ENCODE measurements at regions not wholly inside any gene's neighbourhood (a gene's known extent, or its start where the extent isn't known, plus 50 kb on each side); places are given as distances from the start of the nearest gene placed in this dataset.

DNA sequence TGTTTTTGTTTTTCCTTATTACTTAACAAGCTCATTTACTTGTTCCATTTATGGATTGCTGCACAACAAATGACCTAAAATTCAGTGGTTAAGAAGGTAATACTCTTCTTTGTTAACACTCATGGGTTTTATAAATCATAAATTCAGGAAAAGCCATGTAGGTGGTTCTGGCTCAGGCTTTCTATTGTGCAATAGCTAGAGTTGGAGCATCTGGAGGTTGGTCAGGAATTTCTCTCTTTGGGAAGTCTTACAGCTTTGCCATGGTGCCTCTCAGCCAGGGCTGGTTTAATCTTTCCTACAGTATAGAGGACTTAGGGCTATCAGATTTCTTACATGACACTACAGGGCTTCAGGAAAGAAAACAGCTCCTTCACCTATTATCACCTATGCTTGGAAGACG lies 1677.1 kb downstream of the KCNT2 start:
- SMC1A ChIA-PET (ENCODE audit: uncharacterized antibody, unreplicated experiment), result interaction anchor here (0.9 kb wide), 1 partner anchor 11 kb away, joined by 3 read pairs; no protein-coding TSS in a partner anchor
- TF ChIP-seq RAD51 (IDR thresholded peaks at IDR 0.05), result no peak
- no peak for TF ChIP-seq ETV6 (conservative IDR thresholded peaks at IDR 0.05 in 1 of 2, IDR thresholded peaks at IDR 0.05 in 1 of 2; ENCODE audit: borderline replicate concordance in 1 of 2, low read depth in 1 of 2)
- no peak for TF ChIP-seq CREM (IDR thresholded peaks at IDR 0.05; ENCODE audit: low read depth)
- TF ChIP-seq, protein P1, sequence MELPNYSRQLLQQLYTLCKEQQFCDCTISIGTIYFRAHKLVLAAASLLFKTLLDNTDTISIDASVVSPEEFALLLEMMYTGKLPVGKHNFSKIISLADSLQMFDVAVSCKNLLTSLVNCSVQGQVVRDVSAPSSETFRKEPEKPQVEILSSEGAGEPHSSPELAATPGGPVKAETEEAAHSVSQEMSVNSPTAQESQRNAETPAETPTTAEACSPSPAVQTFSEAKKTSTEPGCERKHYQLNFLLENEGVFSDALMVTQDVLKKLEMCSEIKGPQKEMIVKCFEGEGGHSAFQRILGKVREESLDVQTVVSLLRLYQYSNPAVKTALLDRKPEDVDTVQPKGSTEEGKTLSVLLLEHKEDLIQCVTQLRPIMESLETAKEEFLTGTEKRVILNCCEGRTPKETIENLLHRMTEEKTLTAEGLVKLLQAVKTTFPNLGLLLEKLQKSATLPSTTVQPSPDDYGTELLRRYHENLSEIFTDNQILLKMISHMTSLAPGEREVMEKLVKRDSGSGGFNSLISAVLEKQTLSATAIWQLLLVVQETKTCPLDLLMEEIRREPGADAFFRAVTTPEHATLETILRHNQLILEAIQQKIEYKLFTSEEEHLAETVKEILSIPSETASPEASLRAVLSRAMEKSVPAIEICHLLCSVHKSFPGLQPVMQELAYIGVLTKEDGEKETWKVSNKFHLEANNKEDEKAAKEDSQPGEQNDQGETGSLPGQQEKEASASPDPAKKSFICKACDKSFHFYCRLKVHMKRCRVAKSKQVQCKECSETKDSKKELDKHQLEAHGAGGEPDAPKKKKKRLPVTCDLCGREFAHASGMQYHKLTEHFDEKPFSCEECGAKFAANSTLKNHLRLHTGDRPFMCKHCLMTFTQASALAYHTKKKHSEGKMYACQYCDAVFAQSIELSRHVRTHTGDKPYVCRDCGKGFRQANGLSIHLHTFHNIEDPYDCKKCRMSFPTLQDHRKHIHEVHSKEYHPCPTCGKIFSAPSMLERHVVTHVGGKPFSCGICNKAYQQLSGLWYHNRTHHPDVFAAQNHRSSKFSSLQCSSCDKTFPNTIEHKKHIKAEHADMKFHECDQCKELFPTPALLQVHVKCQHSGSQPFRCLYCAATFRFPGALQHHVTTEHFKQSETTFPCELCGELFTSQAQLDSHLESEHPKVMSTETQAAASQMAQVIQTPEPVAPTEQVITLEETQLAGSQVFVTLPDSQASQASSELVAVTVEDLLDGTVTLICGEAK (IDR thresholded peaks at IDR 0.05; ENCODE audit: borderline replicate concordance), result no peak
- no peak for TF ChIP-seq PBX3 (IDR thresholded peaks at IDR 0.05; ENCODE audit: insufficient replicate concordance, low read depth, low read length)
- TF ChIP-seq RFX5 (IDR thresholded peaks at IDR 0.05; ENCODE audit: low read depth, low read length), result no peak
- no peak overlapping the region for H3K9ac ChIP-seq (ENCODE audit: control insufficient read depth, insufficient read depth, low read length)
- H3K36me3 ChIP-seq (ENCODE audit: control insufficient read depth in 2 of 2, insufficient read depth in 2 of 2, low read length in 1 of 2), result no peaks in the 10 kb centered on the region
- no peak for DNase-seq (ENCODE audit: low read depth, low spot score)
- no peak overlapping the region for H3K4me2 ChIP-seq (ENCODE audit: control insufficient read depth, insufficient read depth)
- no peak for FAIRE-seq
- no peaks in the 10 kb centered on the region for H3K4me1 ChIP-seq (ENCODE audit: control insufficient read depth, insufficient read depth, low read length)
- BruUV-seq (replicated peaks), result no TSS peak
- POLR2A ChIA-PET, result no interaction called here
- WGBS (ENCODE audit: insufficient coverage, insufficient replicate concordance, low lambda C conversion rate, missing lambda C conversion rate), result 0% methylated on average over 1 of the region's 1 CpG
- no peak overlapping the region for H2AFZ ChIP-seq (ENCODE audit: control insufficient read depth, low read depth, low read length)
- H3K27ac ChIP-seq (ENCODE audit: control insufficient read depth, insufficient read depth), result no peak overlapping the region
- intact Hi-C loops (cut with micrococcal nuclease; ENCODE audit: unreplicated experiment) (no loop called here), in situ Hi-C loops (cut with MboI) (no loop called here)
- CTCF ChIA-PET, result interaction anchor here (1.3 kb wide), 1 partner anchor 243 kb away, joined by 3 read pairs; no protein-coding TSS in a partner anchor
- no peaks in the 10 kb centered on the region for H4K20me1 ChIP-seq (ENCODE audit: control insufficient read depth, insufficient read depth)
- no peaks in the 10 kb centered on the region for H3K79me2 ChIP-seq (ENCODE audit: control insufficient read depth, insufficient read depth, low read length)
- no peaks in the 10 kb centered on the region for H3K27me3 ChIP-seq (replicated peaks in 1 of 2; ENCODE audit: control insufficient read depth in 2 of 2, insufficient read depth in 2 of 2, low read length in 1 of 2)
- H3K9me3 ChIP-seq (replicated peaks; ENCODE audit: control insufficient read depth, insufficient read depth, low read length), result no peaks in the 10 kb centered on the region
- no peak overlapping the region for H3K4me3 ChIP-seq
- ATAC-seq, result no peak
- RAD21 ChIA-PET (ENCODE audit: unreplicated experiment), result no interaction called here
